ENCODE measurements at regions not wholly inside any gene's neighbourhood (a gene's known extent, or its start where the extent isn't known, plus 50 kb on each side); places are given as distances from the start of the nearest gene placed in this dataset.

DNA sequence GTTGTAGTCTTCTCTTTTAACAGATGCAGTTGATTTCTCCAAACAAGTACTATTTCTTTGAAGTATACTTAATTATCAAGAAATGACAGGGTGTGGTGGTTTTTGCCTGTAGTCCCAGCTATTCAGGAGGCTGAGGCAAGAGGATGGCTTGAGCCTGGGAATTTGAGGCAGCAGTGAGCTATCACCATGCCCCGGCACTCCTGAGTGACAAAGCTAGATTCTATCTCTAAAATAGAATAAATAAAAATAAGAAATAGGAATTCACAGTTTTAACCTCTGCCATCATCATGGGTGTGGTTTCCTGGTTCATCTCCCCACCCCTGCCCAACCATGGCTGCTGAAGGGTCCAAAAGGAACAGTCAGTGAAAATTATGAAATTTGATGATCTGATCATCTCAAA, 290.2 kb upstream of the FLRT2 start:
- H3K36me3 ChIP-seq (ENCODE audit: control insufficient read depth, insufficient read depth, low read length) = no peaks in the 10 kb centered on the region
- BruUV-seq (replicated peaks) = no TSS peak
- Mint-ChIP-seq H3K4me3 (ENCODE audit: unreplicated experiment) (no peak overlapping the region), H3K27ac (ENCODE audit: unreplicated experiment) (no peak overlapping the region), H3K9me3 (ENCODE audit: unreplicated experiment) (no peaks in the 10 kb centered on the region), H3K27me3 (ENCODE audit: insufficient read depth, unreplicated experiment) (no peaks in the 10 kb centered on the region), H3K4me1 (ENCODE audit: low read depth, unreplicated experiment) (peaks cover 20% of the 10 kb centered on the region), H3K36me3 (ENCODE audit: insufficient read depth, unreplicated experiment) (no peaks in the 10 kb centered on the region)
- H3K4me1 ChIP-seq = peaks cover 8% of the 10 kb centered on the region; the same call in 1 of the 2 replicates
- CTCF ChIA-PET = no interaction called here
- no peaks in the 10 kb centered on the region for H3K9me3 ChIP-seq
- no peaks in the 10 kb centered on the region for H3K27me3 ChIP-seq (replicated peaks; ENCODE audit: control insufficient read depth, insufficient read depth, low read length)
- H3K4me3 ChIP-seq (ENCODE audit: low read depth, low read length) = no peak overlapping the region
- intact Hi-C loops (cut with micrococcal nuclease; ENCODE audit: unreplicated experiment) = no loop called here
- TF ChIP-seq CTCF (IDR thresholded peaks at IDR 0.05; ENCODE audit: insufficient read depth in 1 of 2, low read depth in 1 of 2, low read length in 1 of 2, severe bottlenecking in 1 of 2, unreplicated experiment in 1 of 2) = no peak
- POLR2A ChIA-PET = no interaction called here
- no peak for DNase-seq

GRCh38 chr14:85241022-85241855, 288.7 kb upstream of the FLRT2 start:
- H3K9me3 Mint-ChIP-seq (ENCODE audit: unreplicated experiment) = no peaks in the 10 kb centered on the region
- no peak overlapping the region for H3K27ac Mint-ChIP-seq (ENCODE audit: unreplicated experiment)

GRCh38 chr14:85242666-85243065, 287.3 kb upstream of the FLRT2 start:
- peaks cover 9% of the 10 kb centered on the region for H3K4me1 Mint-ChIP-seq (ENCODE audit: low read depth, unreplicated experiment)
- H3K27me3 ChIP-seq (replicated peaks; ENCODE audit: control insufficient read depth, insufficient read depth, low read length) = no peaks in the 10 kb centered on the region
- no peak for DNase-seq
- no peak overlapping the region for H3K27ac Mint-ChIP-seq (ENCODE audit: unreplicated experiment)
- TF ChIP-seq CTCF (IDR thresholded peaks at IDR 0.05; ENCODE audit: insufficient read depth in 1 of 2, low read depth in 1 of 2, low read length in 1 of 2, severe bottlenecking in 1 of 2, unreplicated experiment in 1 of 2) = no peak
- H3K9me3 Mint-ChIP-seq (ENCODE audit: unreplicated experiment) = no peaks in the 10 kb centered on the region
- H3K4me1 ChIP-seq = no peaks in the 10 kb centered on the region
- H3K27me3 Mint-ChIP-seq (ENCODE audit: insufficient read depth, unreplicated experiment) = no peaks in the 10 kb centered on the region
- H3K4me3 ChIP-seq (ENCODE audit: low read depth, low read length) = no peak overlapping the region
- no peaks in the 10 kb centered on the region for H3K9me3 ChIP-seq
- intact Hi-C loops (cut with micrococcal nuclease; ENCODE audit: unreplicated experiment) = no loop called here
- no TSS peak for BruUV-seq (replicated peaks)
- ChIA-PET CTCF (no interaction called here), POLR2A (no interaction called here)
- H3K36me3 ChIP-seq (ENCODE audit: control insufficient read depth, insufficient read depth, low read length) = no peaks in the 10 kb centered on the region
- H3K4me3 Mint-ChIP-seq (ENCODE audit: unreplicated experiment) = no peak overlapping the region
- no peaks in the 10 kb centered on the region for H3K36me3 Mint-ChIP-seq (ENCODE audit: insufficient read depth, unreplicated experiment)

More at GRCh38 chr14:85241022-85241855, 288.7 kb upstream of the FLRT2 start:
- H3K27me3 Mint-ChIP-seq (ENCODE audit: insufficient read depth, unreplicated experiment) = no peaks in the 10 kb centered on the region
- Histone ChIP-seq H3K4me3 (ENCODE audit: low read depth, low read length) (no peak overlapping the region), H3K27me3 (replicated peaks; ENCODE audit: control insufficient read depth, insufficient read depth, low read length) (no peaks in the 10 kb centered on the region), H3K36me3 (ENCODE audit: control insufficient read depth, insufficient read depth, low read length) (no peaks in the 10 kb centered on the region), H3K4me1 (peaks cover 3% of the 10 kb centered on the region; the same call in 1 of the 2 replicates), H3K9me3 (no peaks in the 10 kb centered on the region)
- H3K4me1 Mint-ChIP-seq (ENCODE audit: low read depth, unreplicated experiment) = peaks cover 13% of the 10 kb centered on the region
- no peaks in the 10 kb centered on the region for H3K36me3 Mint-ChIP-seq (ENCODE audit: insufficient read depth, unreplicated experiment)
- POLR2A ChIA-PET = no interaction called here
- peak; percentile 9 to 34 for DNase-seq
- CTCF ChIA-PET = no interaction called here
- no peak for TF ChIP-seq CTCF (IDR thresholded peaks at IDR 0.05; ENCODE audit: insufficient read depth in 1 of 2, low read depth in 1 of 2, low read length in 1 of 2, severe bottlenecking in 1 of 2, unreplicated experiment in 1 of 2)
- BruUV-seq (replicated peaks) = no TSS peak
- intact Hi-C loops (cut with micrococcal nuclease; ENCODE audit: unreplicated experiment) = no loop called here
- peak overlapping the region; percentile 15 for H3K4me3 Mint-ChIP-seq (ENCODE audit: unreplicated experiment)

Data from Caco-2 (cell line).